ENCODE measurements at regions not wholly inside any gene's neighbourhood (a gene's known extent, or its start where the extent isn't known, plus 50 kb on each side); places are given as distances from the start of the nearest gene placed in this dataset.
A peak's percentile ranks its signal among the peaks of the same experiment; 100 is the strongest.

DNA sequence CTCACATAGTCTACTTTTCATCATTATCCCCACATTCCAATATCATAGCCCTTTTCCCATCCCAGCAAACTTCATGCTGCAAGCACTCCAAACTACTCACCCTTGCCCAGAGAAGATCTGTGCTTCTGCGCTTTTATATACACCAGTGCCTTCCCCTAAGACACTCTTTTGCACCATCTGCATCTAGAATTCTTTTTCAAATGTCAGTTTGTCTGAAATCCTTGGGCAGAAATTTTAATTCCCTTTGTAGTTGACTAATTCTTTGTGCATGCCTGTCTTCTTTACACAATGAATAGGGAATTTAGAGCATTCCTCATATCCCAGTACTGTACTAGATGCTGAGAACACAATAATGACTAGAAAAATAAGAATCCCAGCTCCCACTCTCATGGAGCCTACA, 298.9 kb downstream of the KCNN2 start:
- in situ Hi-C loops (cut with MboI; ENCODE audit: low pct_unique_long_range_greater_than_20kb in 2 of 9, low sequenced_read_pairs in 9 of 9, unreplicated experiment in 9 of 9), result no loop called here
- ATAC-seq (replicated peaks in 6 of 8), result no peak
- Histone ChIP-seq H3K27ac (no peak overlapping the region), H3K4me1 (replicated peaks in 1 of 2) (no peaks in the 10 kb centered on the region), H3K4me3 (no peak overlapping the region)
- WGBS, 10 experiments, result 0 to 100% (median 43%) methylated on average over 1 of the region's 1 CpG; no CpG with 5 or more reads in 3 of the 10 experiments

GRCh38 chr5:114658194-114658593, 296.3 kb downstream of the KCNN2 start:
- 0 to 100% (median 39%) methylated on average over 1 of the region's 1 CpG; no CpG with 5 or more reads in 4 of the 10 experiments for WGBS, 10 experiments
- Histone ChIP-seq H3K27ac (no peak overlapping the region), H3K4me3 (no peak overlapping the region), H3K4me1 (replicated peaks in 1 of 2) (no peaks in the 10 kb centered on the region)
- peak in 1 of 8 experiments; percentile 75 for ATAC-seq (replicated peaks in 6 of 8)
- in situ Hi-C loops (cut with MboI; ENCODE audit: low pct_unique_long_range_greater_than_20kb in 2 of 9, low sequenced_read_pairs in 9 of 9, unreplicated experiment in 9 of 9), result no loop called here

- in situ Hi-C loops (cut with MboI; ENCODE audit: low pct_unique_long_range_greater_than_20kb in 2 of 9, low sequenced_read_pairs in 9 of 9, unreplicated experiment in 9 of 9), result no loop called here
- H3K4me1 ChIP-seq (replicated peaks in 1 of 2), result no peaks in the 10 kb centered on the region
- WGBS, 10 experiments, result 0 to 81% (median 42%) methylated on average over 1 to 5 of the region's 6 CpGs
- no peak overlapping the region for H3K27ac ChIP-seq
- H3K4me3 ChIP-seq, result no peak overlapping the region
- no peak for ATAC-seq (replicated peaks in 6 of 8)
These were observed 295.7 kb downstream of the KCNN2 start for GRCh38 chr5:114657342-114658130.

DNA sequence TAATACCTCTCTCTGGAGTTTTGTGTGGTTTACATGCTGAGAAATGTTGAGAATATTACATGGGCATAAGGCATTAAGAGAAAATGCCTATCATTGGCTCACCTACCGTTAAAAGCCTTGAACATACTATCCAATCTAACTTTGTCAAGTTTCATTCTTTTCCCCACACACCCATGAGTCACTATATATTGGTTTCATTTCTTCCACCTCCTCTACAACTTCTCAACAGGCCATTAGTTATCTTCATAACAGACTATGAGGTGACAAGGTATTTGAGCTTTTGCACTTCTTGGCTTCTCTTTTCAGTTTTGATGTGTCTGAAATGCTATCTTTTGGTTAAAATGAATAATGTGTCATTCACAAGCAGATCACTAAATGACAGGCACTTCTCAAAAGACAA, 288.0 kb downstream of the KCNN2 start:
- H3K4me3 ChIP-seq, result no peak overlapping the region
- 0 to 100% (median 33%) methylated on average over 1 of the region's 1 CpG; no CpG with 5 or more reads in 4 of the 10 experiments for WGBS, 10 experiments
- no peak overlapping the region for H3K27ac ChIP-seq
- no peaks in the 10 kb centered on the region for H3K4me1 ChIP-seq (replicated peaks in 1 of 2)
- in situ Hi-C loops (cut with MboI; ENCODE audit: low pct_unique_long_range_greater_than_20kb in 2 of 9, low sequenced_read_pairs in 9 of 9, unreplicated experiment in 9 of 9), result no loop called here
- no peak for ATAC-seq (replicated peaks in 6 of 8)

DNA sequence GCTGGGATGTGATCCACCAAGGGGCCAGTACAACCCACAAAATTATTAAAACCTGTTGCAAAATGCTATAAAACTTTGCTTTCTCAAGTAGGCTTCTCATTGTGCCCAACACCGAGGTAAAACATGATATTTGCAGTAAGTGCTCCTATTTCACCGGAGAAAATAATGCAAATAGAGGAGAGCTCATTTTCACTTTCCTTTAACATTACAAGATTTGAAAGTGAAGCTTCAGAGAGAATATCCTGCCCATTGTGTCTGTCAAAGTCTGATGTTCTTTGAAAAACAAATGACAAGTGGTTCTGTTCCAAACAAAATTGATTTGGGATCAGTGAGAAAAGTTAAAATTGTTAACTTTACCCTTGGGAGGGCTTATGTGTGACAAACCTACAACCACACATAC, 287.1 kb downstream of the KCNN2 start:
- Histone ChIP-seq H3K4me3 (no peak overlapping the region), H3K27ac (no peak overlapping the region), H3K4me1 (replicated peaks in 1 of 2) (no peaks in the 10 kb centered on the region)
- in situ Hi-C loops (cut with MboI; ENCODE audit: low pct_unique_long_range_greater_than_20kb in 2 of 9, low sequenced_read_pairs in 9 of 9, unreplicated experiment in 9 of 9), result no loop called here
- no peak for ATAC-seq (replicated peaks in 6 of 8)
- WGBS, 10 experiments, result 0 to 95% (median 30%) methylated on average over 1 to 2 of the region's 2 CpGs; no CpG with 5 or more reads in 4 of the 10 experiments

DNA sequence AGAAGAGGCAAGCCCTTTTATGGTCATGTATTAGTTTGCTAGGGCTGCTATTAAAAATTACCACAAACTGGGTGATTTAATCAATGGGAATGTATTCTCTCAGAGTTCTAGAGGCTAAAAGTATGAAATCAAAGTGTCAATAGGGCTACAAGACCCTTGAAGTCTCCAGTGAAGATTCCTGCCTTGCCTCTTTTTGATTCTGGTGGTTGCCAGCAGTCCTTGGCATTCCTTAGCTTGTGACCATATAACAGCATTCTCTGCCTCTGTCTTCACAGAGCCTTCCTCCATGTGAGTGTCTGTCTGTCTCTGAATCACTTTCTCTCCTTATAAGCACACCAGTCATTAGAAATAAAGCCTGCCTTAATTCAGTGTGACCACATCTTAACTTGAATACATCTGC, 282.7 kb downstream of the KCNN2 start:
- no peak overlapping the region for H3K27ac ChIP-seq
- in situ Hi-C loops (cut with MboI; ENCODE audit: low pct_unique_long_range_greater_than_20kb in 2 of 9, low sequenced_read_pairs in 9 of 9, unreplicated experiment in 9 of 9), result no loop called here
- no peaks in the 10 kb centered on the region for H3K4me1 ChIP-seq (replicated peaks in 1 of 2)
- ATAC-seq (replicated peaks in 6 of 8), result no peak
- no peak overlapping the region for H3K4me3 ChIP-seq

GRCh38 chr5:114636271-114636670, 274.4 kb downstream of the KCNN2 start:
- no peak for ATAC-seq (replicated peaks in 6 of 8)
- 0 to 100% (median 70%) methylated on average over 1 to 2 of the region's 3 CpGs; no CpG with 5 or more reads in 2 of the 10 experiments for WGBS, 10 experiments
- in situ Hi-C loops (cut with MboI; ENCODE audit: low pct_unique_long_range_greater_than_20kb in 2 of 9, low sequenced_read_pairs in 9 of 9, unreplicated experiment in 9 of 9), result no loop called here
- H3K4me1 ChIP-seq (replicated peaks in 1 of 2), result peaks cover 0 to 2% of the 10 kb centered on the region in 2 donors
- no peak overlapping the region for H3K27ac ChIP-seq
- no peak overlapping the region for H3K4me3 ChIP-seq

- in situ Hi-C loops (cut with MboI; ENCODE audit: low pct_unique_long_range_greater_than_20kb in 2 of 9, low sequenced_read_pairs in 9 of 9, unreplicated experiment in 9 of 9), result no loop called here
- Histone ChIP-seq H3K4me3 (no peak overlapping the region), H3K27ac (no peak overlapping the region), H3K4me1 (replicated peaks in 1 of 2) (peaks cover 0 to 2% of the 10 kb centered on the region in 2 donors)
- peak in 2 of 8 experiments; percentile 74 to 79 for ATAC-seq (replicated peaks in 6 of 8)
- WGBS, 10 experiments, result 0 to 88% (median 69%) methylated on average over 2 to 5 of the region's 5 CpGs; no CpG with 5 or more reads in 1 of the 10 experiments
These were observed 273.4 kb downstream of the KCNN2 start for GRCh38 chr5:114634967-114635901.

DNA sequence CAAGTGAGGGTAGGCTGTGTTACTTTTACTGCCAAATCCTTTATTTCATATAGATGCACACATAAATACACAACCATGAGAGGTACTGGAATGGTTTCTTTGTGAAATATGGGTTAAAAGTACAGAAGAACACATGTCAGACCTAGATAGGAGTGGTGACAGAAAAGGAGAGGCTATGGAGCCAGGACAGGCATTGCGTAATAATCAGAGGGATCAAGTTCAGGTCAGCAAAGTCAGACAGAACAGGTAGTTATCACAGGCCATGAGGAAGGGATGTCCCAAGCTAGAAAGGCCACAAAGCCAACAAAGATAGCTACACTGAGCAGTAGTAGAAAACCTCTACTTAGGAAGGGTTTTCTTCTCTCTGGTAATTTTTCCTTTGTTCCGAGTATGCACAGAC, 272.6 kb downstream of the KCNN2 start:
- in situ Hi-C loops (cut with MboI; ENCODE audit: low pct_unique_long_range_greater_than_20kb in 2 of 9, low sequenced_read_pairs in 9 of 9, unreplicated experiment in 9 of 9), result no loop called here
- Histone ChIP-seq H3K27ac (no peak overlapping the region), H3K4me1 (replicated peaks in 1 of 2) (peaks cover 0 to 2% of the 10 kb centered on the region in 2 donors), H3K4me3 (no peak overlapping the region)
- no peak for ATAC-seq (replicated peaks in 6 of 8)
- 0 to 100% (median 83%) methylated on average over 1 to 2 of the region's 2 CpGs; no CpG with 5 or more reads in 3 of the 10 experiments for WGBS, 10 experiments

DNA sequence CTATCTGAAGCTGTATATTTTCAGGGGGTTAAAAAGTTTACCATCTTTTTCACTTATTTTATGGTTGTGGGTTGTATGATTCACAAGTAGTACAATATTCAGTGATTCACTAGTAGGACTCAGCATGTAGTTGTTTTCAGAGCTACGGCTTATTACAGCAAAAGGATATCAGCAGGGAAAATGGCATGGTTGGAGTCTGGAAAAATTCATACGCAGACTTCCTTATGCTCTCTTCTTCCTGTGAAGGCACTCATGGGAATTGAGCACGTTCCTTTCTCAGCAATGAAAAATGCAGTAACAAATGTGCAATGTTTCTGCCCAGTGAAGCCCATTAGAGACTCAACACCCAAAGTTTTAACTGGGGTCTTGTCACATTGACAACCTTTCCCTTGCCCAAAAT, 250.5 kb downstream of the KCNN2 start:
- no peaks in the 10 kb centered on the region for H3K4me1 ChIP-seq (replicated peaks in 1 of 2)
- WGBS, 10 experiments, result 0 to 70% (median 54%) methylated on average over 1 to 3 of the region's 3 CpGs; no CpG with 5 or more reads in 3 of the 10 experiments
- no peak overlapping the region for H3K4me3 ChIP-seq
- in situ Hi-C loops (cut with MboI; ENCODE audit: low pct_unique_long_range_greater_than_20kb in 2 of 9, low sequenced_read_pairs in 9 of 9, unreplicated experiment in 9 of 9), result no loop called here
- no peak overlapping the region for H3K27ac ChIP-seq
- ATAC-seq (replicated peaks in 6 of 8), result no peak

- no peak for ATAC-seq (replicated peaks in 6 of 8)
- WGBS, 10 experiments, result 0 to 78% (median 50%) methylated on average over 2 of the region's 2 CpGs; no CpG with 5 or more reads in 3 of the 10 experiments
- in situ Hi-C loops (cut with MboI; ENCODE audit: low pct_unique_long_range_greater_than_20kb in 2 of 9, low sequenced_read_pairs in 9 of 9, unreplicated experiment in 9 of 9), result no loop called here
- Histone ChIP-seq H3K4me1 (replicated peaks in 1 of 2) (no peaks in the 10 kb centered on the region), H3K4me3 (no peak overlapping the region), H3K27ac (no peak overlapping the region)
These were observed 219.3 kb downstream of the KCNN2 start for GRCh38 chr5:114581136-114581535.

DNA sequence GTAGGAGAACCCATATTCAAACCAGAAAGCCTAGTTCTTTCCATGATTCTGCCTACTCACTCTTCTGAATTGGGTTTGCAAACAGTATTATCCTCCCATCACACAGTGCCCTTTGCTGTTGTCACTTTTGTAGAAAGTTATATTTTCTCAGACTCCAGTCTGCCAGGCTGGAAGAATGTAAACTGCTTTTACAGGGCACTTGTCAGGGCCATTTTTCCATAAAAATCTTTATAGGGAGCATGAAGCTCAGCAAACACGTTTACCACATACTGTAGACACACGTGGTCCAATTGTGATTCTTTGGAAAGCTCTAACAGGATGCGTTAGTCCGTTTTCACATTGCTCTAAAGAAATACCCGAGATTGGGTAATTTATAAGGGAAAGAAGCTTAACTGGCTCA, 204.0 kb downstream of the KCNN2 start:
- WGBS, 10 experiments, result 0 to 80% (median 78%) methylated on average over 1 to 5 of the region's 5 CpGs; no CpG with 5 or more reads in 3 of the 10 experiments
- no peaks in the 10 kb centered on the region for H3K4me1 ChIP-seq (replicated peaks in 1 of 2)
- H3K4me3 ChIP-seq, result no peak overlapping the region
- ATAC-seq (replicated peaks in 6 of 8), result no peak
- in situ Hi-C loops (cut with MboI; ENCODE audit: low pct_unique_long_range_greater_than_20kb in 2 of 9, low sequenced_read_pairs in 9 of 9, unreplicated experiment in 9 of 9), result no loop called here
- no peak overlapping the region for H3K27ac ChIP-seq

DNA sequence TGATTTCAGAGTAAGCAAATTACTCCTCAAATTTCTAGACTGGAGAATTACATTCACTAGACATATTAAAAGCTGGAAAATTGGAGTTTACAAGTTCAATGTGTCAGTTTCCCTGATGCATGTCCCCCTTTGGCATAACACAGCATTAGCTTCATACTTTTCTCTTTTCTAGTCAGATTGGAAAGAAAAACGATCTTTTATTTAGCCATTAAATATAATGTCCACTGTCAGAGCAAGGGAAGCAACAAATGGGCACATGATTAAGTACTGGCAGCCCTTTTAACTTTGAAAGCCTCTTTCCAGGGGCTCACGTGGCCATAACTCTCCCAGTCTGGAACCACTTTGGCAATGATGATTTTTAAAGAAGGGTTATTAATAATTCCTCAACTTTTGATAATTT, 203.3 kb downstream of the KCNN2 start:
- 0 to 22% (median 8%) methylated on average over 1 to 2 of the region's 2 CpGs for WGBS, 10 experiments
- H3K4me3 ChIP-seq, result no peak overlapping the region
- peak in 5 of 8 experiments; percentile 78 to 98 (median 87) for ATAC-seq (replicated peaks in 6 of 8)
- no peaks in the 10 kb centered on the region for H3K4me1 ChIP-seq (replicated peaks in 1 of 2)
- in situ Hi-C loops (cut with MboI; ENCODE audit: low pct_unique_long_range_greater_than_20kb in 2 of 9, low sequenced_read_pairs in 9 of 9, unreplicated experiment in 9 of 9), result no loop called here
- H3K27ac ChIP-seq, result no peak overlapping the region

Data from motor neuron (in vitro differentiated cells).